ENCODE measurements at regions not wholly inside any gene's neighbourhood (a gene's known extent, or its start where the extent isn't known, plus 50 kb on each side); places are given as distances from the start of the nearest gene placed in this dataset.

DNA sequence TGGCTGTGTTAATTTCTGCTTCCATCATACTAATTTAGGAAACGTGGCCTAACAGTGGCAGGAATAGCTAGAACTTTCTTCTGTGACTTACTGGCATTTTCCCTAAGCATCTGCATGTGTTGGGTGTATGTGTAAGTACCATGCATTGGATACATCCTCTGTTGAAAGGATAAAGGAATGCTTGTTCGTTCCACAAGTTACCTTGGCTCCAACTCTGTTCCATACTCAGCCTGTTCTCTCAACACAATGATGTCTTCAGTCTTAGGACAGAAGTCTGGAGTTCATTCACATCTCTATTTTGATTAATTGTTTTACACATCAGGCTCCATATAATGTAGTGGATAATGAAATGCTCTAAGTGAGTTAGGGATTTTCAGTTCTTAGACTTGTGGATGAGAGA lies 190.1 kb upstream of the DMRT1 start:
- no peak for TF ChIP-seq SP1 (IDR thresholded peaks at IDR 0.05)
- no peak for TF ChIP-seq ZNF384 (IDR thresholded peaks at IDR 0.05)
- TF ChIP-seq FOXM1 (IDR thresholded peaks at IDR 0.05; ENCODE audit: borderline replicate concordance): no peak
- no peak for TF ChIP-seq L3MBTL2 (conservative IDR thresholded peaks at IDR 0.05)
- TF ChIP-seq TARDBP (IDR thresholded peaks at IDR 0.05): no peak
- TF ChIP-seq LEF1 (IDR thresholded peaks at IDR 0.05; ENCODE audit: borderline replicate concordance): no peak
- TF ChIP-seq CTBP1 (IDR thresholded peaks at IDR 0.05; ENCODE audit: borderline replicate concordance): no peak
- TF ChIP-seq, protein P1, sequence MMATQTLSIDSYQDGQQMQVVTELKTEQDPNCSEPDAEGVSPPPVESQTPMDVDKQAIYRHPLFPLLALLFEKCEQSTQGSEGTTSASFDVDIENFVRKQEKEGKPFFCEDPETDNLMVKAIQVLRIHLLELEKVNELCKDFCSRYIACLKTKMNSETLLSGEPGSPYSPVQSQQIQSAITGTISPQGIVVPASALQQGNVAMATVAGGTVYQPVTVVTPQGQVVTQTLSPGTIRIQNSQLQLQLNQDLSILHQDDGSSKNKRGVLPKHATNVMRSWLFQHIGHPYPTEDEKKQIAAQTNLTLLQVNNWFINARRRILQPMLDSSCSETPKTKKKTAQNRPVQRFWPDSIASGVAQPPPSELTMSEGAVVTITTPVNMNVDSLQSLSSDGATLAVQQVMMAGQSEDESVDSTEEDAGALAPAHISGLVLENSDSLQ (IDR thresholded peaks at IDR 0.05): no peak

Data from HEK293T (cell line).